ENCODE measurements at regions not wholly inside any gene's neighbourhood (a gene's known extent, or its start where the extent isn't known, plus 50 kb on each side); places are given as distances from the start of the nearest gene placed in this dataset.

DNA sequence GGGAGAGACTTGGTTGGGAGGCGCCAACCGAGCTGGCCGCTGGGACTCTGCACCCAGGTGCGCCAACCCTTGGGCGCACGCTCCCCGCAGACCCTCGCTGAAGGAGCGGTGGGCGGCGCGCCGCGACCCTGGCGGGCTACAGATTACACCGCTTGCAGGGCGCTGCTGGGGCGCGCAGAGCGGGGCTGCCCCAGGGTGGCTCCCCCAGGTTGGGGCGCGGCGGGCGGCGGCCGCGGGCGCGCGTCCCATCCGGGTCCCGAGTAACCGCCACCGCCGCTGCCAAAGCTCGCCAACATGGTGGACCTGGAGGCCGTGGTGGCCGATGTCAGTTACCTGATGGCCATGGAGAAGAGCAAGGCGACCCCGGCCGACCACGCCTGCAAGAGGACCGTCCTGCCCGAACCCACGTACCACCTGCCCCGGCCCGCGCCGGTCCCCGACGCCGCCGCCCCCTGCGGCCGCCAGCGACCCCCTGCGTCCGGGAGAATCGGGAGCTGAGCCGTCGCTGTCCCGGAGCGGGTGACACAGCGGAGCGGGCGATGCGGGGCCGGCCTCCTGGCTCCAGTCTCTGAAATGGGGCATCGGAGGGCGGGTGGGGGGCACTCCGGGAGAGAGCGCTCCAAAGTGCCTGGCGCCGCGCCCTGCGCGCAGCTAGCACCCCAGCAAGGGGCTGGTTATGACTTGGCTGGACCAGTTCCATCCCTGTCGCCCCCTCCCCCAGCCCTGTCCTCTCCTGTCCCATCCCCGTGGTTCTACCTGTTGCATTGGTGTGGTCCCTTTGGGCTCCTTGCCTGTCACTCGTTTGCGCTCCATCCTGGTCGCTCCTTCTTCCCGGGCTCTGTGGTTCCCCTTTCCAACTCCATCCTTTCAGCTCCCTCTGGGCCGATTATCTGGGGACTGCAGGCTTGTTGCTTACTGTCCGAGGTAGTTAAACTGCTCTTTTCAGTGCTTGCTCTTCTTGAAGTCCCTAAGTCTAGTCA is 143.3 kb upstream of the GRK3 start:
- no peak overlapping the region for H3K9ac ChIP-seq (ENCODE audit: insufficient read depth, low read depth, low read length)
- ATAC-seq = peak; percentile 64
- TF ChIP-seq SAP130 (CRISPR knock-in tag; IDR thresholded peaks at IDR 0.05; ENCODE audit: low read depth) (no peak), ZNF672 (CRISPR knock-in tag; IDR thresholded peaks at IDR 0.05) (no peak), KLF6 (CRISPR knock-in tag; IDR thresholded peaks at IDR 0.05) (no peak), ARNT2 (CRISPR knock-in tag; IDR thresholded peaks at IDR 0.05; ENCODE audit: low read depth) (no peak), ZNF484 (CRISPR knock-in tag; IDR thresholded peaks at IDR 0.05; ENCODE audit: borderline replicate concordance, low read depth) (no peak), HMGXB4 (CRISPR knock-in tag; IDR thresholded peaks at IDR 0.05; ENCODE audit: borderline replicate concordance in 1 of 2, low read depth in 1 of 2) (no peak), SP140L (CRISPR knock-in tag; IDR thresholded peaks at IDR 0.05; ENCODE audit: borderline replicate concordance) (no peak), ZNF589 (CRISPR knock-in tag; conservative IDR thresholded peaks at IDR 0.05) (no peak), YY1 (IDR thresholded peaks at IDR 0.05; ENCODE audit: insufficient read depth, insufficient replicate concordance, low read depth, low read length) (peak; percentile 30)
- TF ChIP-seq, protein P1, sequence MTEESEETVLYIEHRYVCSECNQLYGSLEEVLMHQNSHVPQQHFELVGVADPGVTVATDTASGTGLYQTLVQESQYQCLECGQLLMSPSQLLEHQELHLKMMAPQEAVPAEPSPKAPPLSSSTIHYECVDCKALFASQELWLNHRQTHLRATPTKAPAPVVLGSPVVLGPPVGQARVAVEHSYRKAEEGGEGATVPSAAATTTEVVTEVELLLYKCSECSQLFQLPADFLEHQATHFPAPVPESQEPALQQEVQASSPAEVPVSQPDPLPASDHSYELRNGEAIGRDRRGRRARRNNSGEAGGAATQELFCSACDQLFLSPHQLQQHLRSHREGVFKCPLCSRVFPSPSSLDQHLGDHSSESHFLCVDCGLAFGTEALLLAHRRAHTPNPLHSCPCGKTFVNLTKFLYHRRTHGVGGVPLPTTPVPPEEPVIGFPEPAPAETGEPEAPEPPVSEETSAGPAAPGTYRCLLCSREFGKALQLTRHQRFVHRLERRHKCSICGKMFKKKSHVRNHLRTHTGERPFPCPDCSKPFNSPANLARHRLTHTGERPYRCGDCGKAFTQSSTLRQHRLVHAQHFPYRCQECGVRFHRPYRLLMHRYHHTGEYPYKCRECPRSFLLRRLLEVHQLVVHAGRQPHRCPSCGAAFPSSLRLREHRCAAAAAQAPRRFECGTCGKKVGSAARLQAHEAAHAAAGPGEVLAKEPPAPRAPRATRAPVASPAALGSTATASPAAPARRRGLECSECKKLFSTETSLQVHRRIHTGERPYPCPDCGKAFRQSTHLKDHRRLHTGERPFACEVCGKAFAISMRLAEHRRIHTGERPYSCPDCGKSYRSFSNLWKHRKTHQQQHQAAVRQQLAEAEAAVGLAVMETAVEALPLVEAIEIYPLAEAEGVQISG (CRISPR knock-in tag; IDR thresholded peaks at IDR 0.05) = no peak
- TF ChIP-seq, protein P2, sequence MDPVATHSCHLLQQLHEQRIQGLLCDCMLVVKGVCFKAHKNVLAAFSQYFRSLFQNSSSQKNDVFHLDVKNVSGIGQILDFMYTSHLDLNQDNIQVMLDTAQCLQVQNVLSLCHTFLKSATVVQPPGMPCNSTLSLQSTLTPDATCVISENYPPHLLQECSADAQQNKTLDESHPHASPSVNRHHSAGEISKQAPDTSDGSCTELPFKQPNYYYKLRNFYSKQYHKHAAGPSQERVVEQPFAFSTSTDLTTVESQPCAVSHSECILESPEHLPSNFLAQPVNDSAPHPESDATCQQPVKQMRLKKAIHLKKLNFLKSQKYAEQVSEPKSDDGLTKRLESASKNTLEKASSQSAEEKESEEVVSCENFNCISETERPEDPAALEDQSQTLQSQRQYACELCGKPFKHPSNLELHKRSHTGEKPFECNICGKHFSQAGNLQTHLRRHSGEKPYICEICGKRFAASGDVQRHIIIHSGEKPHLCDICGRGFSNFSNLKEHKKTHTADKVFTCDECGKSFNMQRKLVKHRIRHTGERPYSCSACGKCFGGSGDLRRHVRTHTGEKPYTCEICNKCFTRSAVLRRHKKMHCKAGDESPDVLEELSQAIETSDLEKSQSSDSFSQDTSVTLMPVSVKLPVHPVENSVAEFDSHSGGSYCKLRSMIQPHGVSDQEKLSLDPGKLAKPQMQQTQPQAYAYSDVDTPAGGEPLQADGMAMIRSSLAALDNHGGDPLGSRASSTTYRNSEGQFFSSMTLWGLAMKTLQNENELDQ (CRISPR knock-in tag; IDR thresholded peaks at IDR 0.05; ENCODE audit: borderline replicate concordance) = no peak
- TF ChIP-seq, protein P3, sequence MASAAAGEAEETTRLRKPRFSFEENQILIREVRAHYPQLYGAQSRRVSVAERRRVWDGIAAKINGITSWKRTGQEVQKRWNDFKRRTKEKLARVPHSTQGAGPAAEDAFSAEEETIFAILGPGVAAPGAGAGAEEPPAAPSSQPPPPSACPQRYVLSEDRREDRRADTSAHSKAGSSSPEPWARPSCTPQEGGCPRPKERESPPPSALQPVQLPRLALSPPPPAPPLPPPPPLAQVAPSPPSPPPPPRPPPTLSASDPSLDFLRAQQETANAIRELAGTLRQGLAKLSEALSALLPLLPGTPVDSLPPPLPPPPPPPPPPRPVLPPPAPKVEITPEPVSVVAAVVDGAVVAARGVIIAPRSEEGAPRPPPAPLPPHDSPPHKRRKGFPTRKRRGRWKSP (CRISPR knock-in tag; IDR thresholded peaks at IDR 0.05) = no peak

More for the DNA sequence above, 143.3 kb upstream of the GRK3 start:
- Histone ChIP-seq H3K27me3 (ENCODE audit: control insufficient read depth in 1 of 2, insufficient read depth in 2 of 2, low read length in 2 of 2) (peaks cover 5 to 17% of the 10 kb centered on the region in 2 experiments; a peak in 3 of 5 replicates), H3K4me3 (replicated peaks in 1 of 3; ENCODE audit: insufficient read depth in 1 of 3, low read depth in 2 of 3, low read length in 3 of 3) (peak overlapping the region; percentile 40 to 72 (median 47)), H3K4me2 (ENCODE audit: low read depth, low read length) (peak overlapping the region; percentile 87), H3K27ac (ENCODE audit: extremely low read length, insufficient read depth, low read length) (no peak overlapping the region), H3K9me3 (ENCODE audit: low read length) (no peaks in the 10 kb centered on the region), H3K4me1 (ENCODE audit: insufficient read depth, low read length) (peaks cover 28% of the 10 kb centered on the region), H4K20me1 (ENCODE audit: insufficient read depth, low read length) (no peaks in the 10 kb centered on the region), H3K79me2 (ENCODE audit: insufficient read depth, low read length) (no peaks in the 10 kb centered on the region), H3K36me3 (replicated peaks in 1 of 2; ENCODE audit: control insufficient read depth in 1 of 2, insufficient read depth in 2 of 2, low read length in 2 of 2) (no peaks in the 10 kb centered on the region), H2AFZ (ENCODE audit: low read length) (no peak overlapping the region)
- DNase-seq (ENCODE audit: low spot score) (no peak), FAIRE-seq (no peak)
- WGBS (ENCODE audit: low lambda C conversion rate) = 27% methylated on average over 33 of the region's 85 CpGs
- in situ Hi-C loops (cut with HindIII; ENCODE audit: extremely low pct_ligation_motif_present, low pct_unique_long_range_greater_than_20kb) (no loop called here), intact Hi-C loops (cut with micrococcal nuclease; ENCODE audit: unreplicated experiment) (loop anchor here (1.0 kb wide), 1 partner anchor 19 kb away; no protein-coding TSS in a partner anchor)
- POLR2A ChIA-PET = interaction anchor here (1.9 kb wide), 1 partner anchor 20 kb away, joined by 9 read pairs; no protein-coding TSS in a partner anchor
- CTCF ChIA-PET (ENCODE audit: low intra/inter-chr PET ratio, low total read pairs) = interaction anchor here (1.5 kb wide), 1 partner anchor 59 kb away, joined by 3 read pairs; no protein-coding TSS in a partner anchor
- BruUV-seq (replicated peaks) = no TSS peak

All from HepG2 (cell line).